RWPE1 (cell line): ENCODE measurements at regions not wholly inside any gene's neighbourhood (a gene's known extent, or its start where the extent isn't known, plus 50 kb on each side); places are given as distances from the start of the nearest gene placed in this dataset.

ENCODE experiments used
- CTCF ChIA-PET: fragments of 350-600 bp; sonication (Branson Sonifier 250); formaldehyde crosslinking; extraction: SDS; loops from one replicate; lab custom pipeline; 2021; lab: Yijun Ruan, JAX
- POLR2A ChIA-PET: fragments of 400-600 bp; formaldehyde crosslinking; extraction: SDS; loops from one replicate; lab custom pipeline; 2020; ENCODE audit warnings: antibody characterized with exemption; ENCODE audit not compliant: low non-redundant PET; lab: Yijun Ruan, JAX
- DNase-seq: peaks from one replicate; pipeline ENCODE4 v3.0.0; 2012; ENCODE audit warnings: low spot score
- H3K27ac ChIP-seq: fragments of 450-650 bp; 2 replicates; pipeline ENCODE4 v1.5.1; 2017
- TF ChIP-seq, protein P1 (sequence below): fragments of 450-650 bp; conservative IDR thresholded peaks from 2 replicates; pipeline ENCODE4 v1.5.1; 2017; ENCODE audit warnings: low read depth, mild to moderate bottlenecking

DNA sequence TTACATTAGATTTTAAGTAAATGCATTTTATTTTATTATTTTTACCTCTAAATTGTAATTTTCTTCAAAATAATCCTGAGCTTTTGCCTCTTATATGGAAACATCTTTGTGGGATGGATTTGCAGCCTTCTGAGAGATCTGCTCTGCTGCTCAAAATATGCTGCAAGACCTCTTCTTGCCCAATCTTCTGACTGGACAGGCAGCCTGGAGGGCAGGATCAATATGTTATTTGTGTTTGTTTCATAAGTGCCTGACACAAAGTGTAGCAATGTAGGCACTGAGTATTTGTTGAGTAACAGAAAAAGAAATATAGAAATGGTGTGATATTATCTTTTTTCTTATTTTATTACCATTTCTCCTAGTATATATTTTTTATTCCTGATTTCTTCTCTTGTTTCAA, 1106.9 kb downstream of the TMTC2 start:
- TF ChIP-seq, protein P1, sequence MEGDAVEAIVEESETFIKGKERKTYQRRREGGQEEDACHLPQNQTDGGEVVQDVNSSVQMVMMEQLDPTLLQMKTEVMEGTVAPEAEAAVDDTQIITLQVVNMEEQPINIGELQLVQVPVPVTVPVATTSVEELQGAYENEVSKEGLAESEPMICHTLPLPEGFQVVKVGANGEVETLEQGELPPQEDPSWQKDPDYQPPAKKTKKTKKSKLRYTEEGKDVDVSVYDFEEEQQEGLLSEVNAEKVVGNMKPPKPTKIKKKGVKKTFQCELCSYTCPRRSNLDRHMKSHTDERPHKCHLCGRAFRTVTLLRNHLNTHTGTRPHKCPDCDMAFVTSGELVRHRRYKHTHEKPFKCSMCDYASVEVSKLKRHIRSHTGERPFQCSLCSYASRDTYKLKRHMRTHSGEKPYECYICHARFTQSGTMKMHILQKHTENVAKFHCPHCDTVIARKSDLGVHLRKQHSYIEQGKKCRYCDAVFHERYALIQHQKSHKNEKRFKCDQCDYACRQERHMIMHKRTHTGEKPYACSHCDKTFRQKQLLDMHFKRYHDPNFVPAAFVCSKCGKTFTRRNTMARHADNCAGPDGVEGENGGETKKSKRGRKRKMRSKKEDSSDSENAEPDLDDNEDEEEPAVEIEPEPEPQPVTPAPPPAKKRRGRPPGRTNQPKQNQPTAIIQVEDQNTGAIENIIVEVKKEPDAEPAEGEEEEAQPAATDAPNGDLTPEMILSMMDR = no peak
- DNase-seq = no peak
- H3K27ac ChIP-seq = no peak overlapping the region
- ChIA-PET POLR2A (no interaction called here), CTCF (no interaction called here)

DNA sequence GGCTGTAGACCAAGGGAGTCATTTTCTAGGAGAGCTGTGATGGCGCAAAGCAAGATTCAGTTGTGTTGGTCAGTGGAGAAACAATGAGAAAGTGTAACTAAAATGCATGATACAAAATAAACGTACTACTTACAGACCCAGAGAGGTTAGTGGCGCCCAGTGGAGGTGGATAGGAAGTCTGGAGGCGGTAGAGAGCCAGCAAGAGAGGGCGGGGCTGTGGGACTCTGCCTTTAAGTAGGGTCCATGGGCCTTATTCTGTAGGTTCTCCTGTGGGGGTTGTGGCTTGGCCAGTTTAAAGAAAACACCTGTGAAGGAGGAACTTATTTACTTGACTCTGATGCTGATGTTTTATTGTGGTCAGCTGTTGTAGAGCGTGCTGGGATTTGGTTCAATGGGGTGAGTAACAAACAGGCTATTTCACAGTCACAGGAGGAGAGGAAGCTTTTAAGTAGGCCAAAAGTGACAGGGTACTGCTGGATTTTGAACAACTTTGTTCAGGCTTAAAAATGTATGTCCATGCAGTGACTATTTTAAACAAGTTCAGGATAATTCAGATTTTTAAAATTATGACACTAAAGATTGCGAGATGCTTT, 1097.7 kb downstream of the TMTC2 start:
- ChIA-PET CTCF (no interaction called here), POLR2A (no interaction called here)
- no peak overlapping the region for H3K27ac ChIP-seq
- no peak for DNase-seq
- TF ChIP-seq, protein P1 = no peak

DNA sequence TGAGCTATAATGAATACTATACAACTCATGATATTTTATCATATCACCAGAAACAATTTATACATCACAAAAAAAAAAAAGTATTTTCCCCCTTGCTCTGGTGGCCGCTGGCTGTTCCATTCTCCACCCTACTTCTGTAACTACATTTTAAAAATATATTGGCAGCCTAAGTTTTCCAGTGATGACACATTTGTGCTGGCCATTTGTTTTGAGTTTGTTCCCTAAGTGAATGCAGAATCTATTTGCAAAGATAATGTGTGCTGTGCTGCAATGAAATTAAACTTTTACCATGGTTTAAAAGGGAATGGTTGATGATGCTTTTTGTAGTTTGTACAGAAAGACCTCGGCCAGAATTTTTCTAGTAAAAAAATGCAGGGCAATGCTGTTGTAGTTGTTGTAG, 1092.8 kb downstream of the TMTC2 start:
- TF ChIP-seq, protein P1 = no peak
- ChIA-PET CTCF (no interaction called here), POLR2A (no interaction called here)
- DNase-seq = no peak
- no peak overlapping the region for H3K27ac ChIP-seq

DNA sequence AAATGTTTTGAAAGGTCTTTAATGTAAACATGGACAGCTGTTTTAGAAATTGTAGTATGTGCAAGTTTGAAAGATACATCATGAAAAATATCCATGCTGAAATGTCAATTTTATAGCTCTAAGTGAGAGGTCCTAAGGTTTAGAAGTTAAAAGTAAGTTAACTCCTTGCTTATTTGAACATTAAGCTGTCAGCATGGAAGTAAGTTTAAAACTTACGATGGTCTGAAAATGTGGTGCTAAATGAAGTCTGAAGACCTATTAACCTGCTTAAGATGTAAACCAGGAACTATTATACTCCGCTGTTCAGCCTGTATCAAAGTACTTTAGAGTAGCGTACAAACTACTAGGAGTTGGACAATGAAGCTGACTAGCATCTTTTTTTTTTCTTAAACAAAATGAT, 1082.4 kb downstream of the TMTC2 start:
- no peak overlapping the region for H3K27ac ChIP-seq
- ChIA-PET POLR2A (no interaction called here), CTCF (no interaction called here)
- no peak for DNase-seq
- TF ChIP-seq, protein P1 = no peak

DNA sequence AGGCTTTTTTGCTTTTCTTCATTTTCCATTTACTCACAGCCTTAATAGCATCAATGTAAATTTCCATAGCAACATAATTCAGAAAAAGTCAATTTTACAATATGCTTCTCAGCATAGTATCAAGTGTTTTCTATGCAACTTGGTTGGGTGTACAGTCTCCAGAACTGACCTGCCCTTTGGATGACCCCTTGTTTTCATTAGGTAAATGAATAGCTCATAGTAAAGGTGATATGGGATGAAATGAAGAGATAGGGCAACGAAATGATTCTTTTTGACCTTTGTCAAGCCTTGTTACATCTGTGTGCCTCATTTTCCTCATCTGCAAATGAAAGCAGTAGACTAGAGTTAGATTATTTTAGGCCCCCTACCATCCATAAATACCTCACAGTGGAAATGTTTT, 1081.0 kb downstream of the TMTC2 start:
- TF ChIP-seq, protein P1 = no peak
- POLR2A ChIA-PET = no interaction called here
- no peak for DNase-seq
- CTCF ChIA-PET = no interaction called here
- no peak overlapping the region for H3K27ac ChIP-seq

DNA sequence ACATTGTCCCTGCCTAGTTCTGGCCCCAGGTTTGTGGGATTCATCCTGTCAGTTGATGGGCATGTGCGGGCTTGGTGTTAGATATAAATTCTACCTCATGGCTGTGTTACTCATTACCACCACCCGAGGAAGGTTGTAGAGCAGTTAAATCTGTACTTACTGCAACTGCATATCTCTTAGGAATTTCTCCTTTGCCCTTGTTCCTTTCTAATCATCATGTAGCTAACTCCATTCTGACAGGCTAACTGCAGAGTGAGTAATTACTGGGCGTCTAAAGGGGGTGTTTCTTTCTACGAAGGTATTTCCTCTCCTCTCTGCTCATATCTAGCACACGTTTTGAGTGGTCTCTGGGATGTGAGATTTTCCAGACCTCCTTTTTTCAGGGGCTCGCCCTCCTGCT, 1076.7 kb downstream of the TMTC2 start:
- DNase-seq = peak; percentile 10
- POLR2A ChIA-PET = no interaction called here
- TF ChIP-seq, protein P1 = no peak
- CTCF ChIA-PET = no interaction called here
- H3K27ac ChIP-seq = no peak overlapping the region

DNA sequence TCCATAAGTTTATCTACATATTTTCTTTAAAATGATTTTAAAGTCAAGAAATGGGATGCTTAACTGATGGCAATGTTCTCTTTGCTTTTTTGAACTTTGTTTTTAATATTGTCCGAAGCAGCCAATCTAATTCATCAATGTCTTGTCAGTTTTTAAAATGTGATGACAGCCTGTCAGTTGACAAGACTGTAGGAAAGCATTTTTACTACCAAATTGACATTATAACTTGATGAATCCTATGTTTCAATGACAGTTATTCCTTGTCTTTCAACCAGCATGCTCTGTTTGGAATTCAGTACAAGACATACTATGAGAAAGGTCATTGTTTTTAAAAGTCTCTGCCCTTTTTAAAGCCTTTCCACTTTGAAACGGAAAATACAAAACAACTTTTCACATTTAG, 1073.2 kb downstream of the TMTC2 start:
- H3K27ac ChIP-seq = no peak overlapping the region
- TF ChIP-seq, protein P1 = no peak
- ChIA-PET CTCF (no interaction called here), POLR2A (no interaction called here)
- DNase-seq = no peak
